H1 (cell line): ENCODE measurements at regions not wholly inside any gene's neighbourhood (a gene's known extent, or its start where the extent isn't known, plus 50 kb on each side); places are given as distances from the start of the nearest gene placed in this dataset.

Experiments
- CTCF ChIA-PET: fragments of 300-600 bp; sonication (Branson Sonifier 250); formaldehyde crosslinking; loops from one replicate; lab custom pipeline; 2021; ENCODE audit not compliant: partially characterized antibody; lab: Charles Lee
- POLR2A ChIA-PET: fragments of 300-600 bp; sonication (Branson Sonifier 250); formaldehyde crosslinking; loops from one replicate; lab custom pipeline; 2021; ENCODE audit warnings: inconsistent platforms; ENCODE audit not compliant: partially characterized antibody; lab: Charles Lee
- DNase-seq, 2 experiments: peaks; one replicate each; pipeline versions ENCODE4 v3.0.0 to v3.0.0-alpha.2; 2010 to 2022; ENCODE audit warnings: low spot score in 2 of 2, low read depth in 1 of 2, mixed read lengths in 1 of 2
- FAIRE-seq: peaks from 2 replicates; lab custom pipeline; 2011; peaks lifted over from hg19 to GRCh38; lab: Jason Lieb, UNC
- H2AFZ ChIP-seq: 2 replicates; pipeline ENCODE4 v1.8.1; 2012; ENCODE audit warnings: low read length, inconsistent platforms
- H2AK5ac ChIP-seq: 2 replicates; pipeline ENCODE4 v1.6.1; 2013; ENCODE audit warnings: low read depth, low read length
- H2BK120ac ChIP-seq: replicated peaks from 2 replicates; pipeline ENCODE3; 2013; ENCODE audit warnings: low read depth, low read length, inconsistent platforms
- H2BK12ac ChIP-seq: 2 replicates; pipeline ENCODE4 v1.6.1; 2013; ENCODE audit warnings: low read depth, low read length
- H2BK15ac ChIP-seq: 2 replicates; pipeline ENCODE4 v1.6.1; 2013; ENCODE audit warnings: low read length
- H2BK20ac ChIP-seq: 2 replicates; pipeline ENCODE4 v1.6.1; 2013; ENCODE audit warnings: low read length
- H2BK5ac ChIP-seq: 2 replicates; pipeline ENCODE4 v1.6.1; 2013; ENCODE audit warnings: low read depth, low read length
- H3K14ac ChIP-seq: 2 replicates; pipeline ENCODE4 v1.6.1; 2013; ENCODE audit warnings: inconsistent platforms; ENCODE audit not compliant: insufficient read length
- H3K18ac ChIP-seq: 2 replicates; pipeline ENCODE4 v1.6.1; 2013; ENCODE audit warnings: low read length; ENCODE audit errors: extremely low read depth
- H3K23ac ChIP-seq: 2 replicates; pipeline ENCODE4 v1.6.1; 2013; ENCODE audit warnings: inconsistent platforms; ENCODE audit not compliant: insufficient read length
- H3K23me2 ChIP-seq: 2 replicates; pipeline ENCODE4 v1.6.1; 2013; ENCODE audit warnings: low read depth, low read length
- H3K27ac ChIP-seq: 2 replicates; pipeline ENCODE4 v1.6.1; 2011; ENCODE audit warnings: low read depth, low read length, inconsistent platforms
- H3K27me3 ChIP-seq, 4 experiments: replicated peaks in 1 of 4; 1 replicate in 1 of 4; 2 replicates in 3 of 4; pipeline versions ENCODE4 v1.6.1 to v1.8.1; 2011 to 2013; ENCODE audit warnings: low read length in 3 of 4, mild to moderate bottlenecking in 3 of 4, inconsistent platforms in 2 of 4, mixed read lengths in 2 of 4, moderate library complexity in 1 of 4; ENCODE audit not compliant: control insufficient read depth in 3 of 4, insufficient read depth in 3 of 4; ENCODE audit errors: extremely low read depth in 1 of 4
- H3K36me3 ChIP-seq, 4 experiments: 2 replicates each; pipeline versions ENCODE4 v1.6.1 to v1.8.1; 2011 to 2013; ENCODE audit warnings: mild to moderate bottlenecking in 4 of 4, low read length in 3 of 4, moderate library complexity in 2 of 4, control low read depth in 1 of 4, inconsistent platforms in 1 of 4; ENCODE audit not compliant: insufficient read depth in 4 of 4, control insufficient read depth in 2 of 4
- H3K4ac ChIP-seq: replicated peaks from 2 replicates; pipeline ENCODE3; 2013; ENCODE audit warnings: low read length, low read depth, mixed read lengths, inconsistent platforms; ENCODE audit not compliant: insufficient read length
- H3K4me1 ChIP-seq, 4 experiments: replicated peaks in 1 of 4; 1 replicate in 1 of 4; 2 replicates in 3 of 4; pipeline versions ENCODE4 v1.6.1 to v1.8.1; 2011 to 2013; ENCODE audit warnings: low read length in 3 of 4, inconsistent platforms in 2 of 4, mixed read lengths in 1 of 4; ENCODE audit not compliant: insufficient read depth in 4 of 4, control insufficient read depth in 3 of 4
- H3K4me2 ChIP-seq, 2 experiments: 2 replicates each; pipeline versions ENCODE4 v1.6.1 to v1.8.1; 2011 to 2013; ENCODE audit warnings: low read depth in 2 of 2, low read length in 2 of 2, control low read depth in 1 of 2, inconsistent platforms in 1 of 2, mild to moderate bottlenecking in 1 of 2; ENCODE audit not compliant: insufficient read depth in 1 of 2
- H3K4me3 ChIP-seq, 4 experiments: fragments of 200-600, 300-600 bp in 1 of 4; sonication (generic), shearing (Covaris generic), sonication (Bioruptor Twin) in 1 of 4; 2 replicates each; pipeline versions ENCODE4 v1.5.1 to v1.8.1; 2011 to 2016; ENCODE audit warnings: low read length in 4 of 4, low read depth in 3 of 4, control low read depth in 2 of 4, inconsistent platforms in 2 of 4, mild to moderate bottlenecking in 2 of 4, mixed read lengths in 1 of 4, moderate library complexity in 1 of 4; ENCODE audit not compliant: insufficient read depth in 2 of 4; ENCODE audit errors: extremely low read depth in 1 of 4
- H3K56ac ChIP-seq: replicated peaks from 2 replicates; pipeline ENCODE3; 2013; ENCODE audit warnings: low read depth, mild to moderate bottlenecking, mixed read lengths, low read length, inconsistent platforms; ENCODE audit not compliant: insufficient read length
- H3K79me1 ChIP-seq: 2 replicates; pipeline ENCODE4 v1.6.1; 2013; ENCODE audit warnings: low read depth, low read length, control low read depth
- H3K79me2 ChIP-seq, 2 experiments: 2 replicates each; pipeline versions ENCODE4 v1.6.1 to v1.8.1; 2012 to 2013; ENCODE audit warnings: low read length in 2 of 2, mild to moderate bottlenecking in 2 of 2, inconsistent platforms in 1 of 2; ENCODE audit not compliant: insufficient read depth in 2 of 2, control insufficient read depth in 1 of 2
- H3K9ac ChIP-seq, 4 experiments: replicated peaks in 1 of 4; 1 replicate in 1 of 4; 2 replicates in 3 of 4; pipeline versions ENCODE4 v1.6.1 to v1.8.1; 2011 to 2013; ENCODE audit warnings: low read depth in 3 of 4, low read length in 3 of 4, control low read depth in 2 of 4, mild to moderate bottlenecking in 2 of 4, moderate library complexity in 2 of 4, inconsistent platforms in 1 of 4; ENCODE audit errors: extremely low read depth in 1 of 4
- H3K9me3 ChIP-seq, 2 experiments: 2 replicates each; pipeline versions ENCODE4 v1.6.1 to v1.8.1; 2012 to 2013; ENCODE audit warnings: mild to moderate bottlenecking in 2 of 2, moderate library complexity in 2 of 2, control low read depth in 1 of 2, inconsistent platforms in 1 of 2, low read depth in 1 of 2, low read length in 1 of 2, mixed read lengths in 1 of 2; ENCODE audit not compliant: insufficient read depth in 2 of 2
- H4K20me1 ChIP-seq, 2 experiments: replicated peaks in 1 of 2; 2 replicates each; pipeline versions ENCODE3 to v1.8.1; 2011 to 2013; ENCODE audit warnings: inconsistent platforms in 2 of 2, low read length in 2 of 2, mild to moderate bottlenecking in 1 of 2; ENCODE audit not compliant: insufficient read depth in 2 of 2, control insufficient read depth in 1 of 2
- H4K5ac ChIP-seq: 2 replicates; pipeline ENCODE4 v1.6.1; 2013; ENCODE audit warnings: low read length, low read depth, mixed read lengths, inconsistent platforms; ENCODE audit not compliant: insufficient read length
- H4K8ac ChIP-seq: 2 replicates; pipeline ENCODE4 v1.8.0; 2013; ENCODE audit warnings: mild to moderate bottlenecking, moderate library complexity, low read length, inconsistent platforms; ENCODE audit not compliant: insufficient read depth; ENCODE audit errors: extremely low read depth
- H4K91ac ChIP-seq: replicated peaks from 2 replicates; pipeline ENCODE3; 2013; ENCODE audit warnings: low read length, mixed read lengths, inconsistent platforms; ENCODE audit not compliant: insufficient read length
- GTF2F1 ChIP-seq: IDR thresholded peaks from 2 replicates; pipeline ENCODE4 v1.6.1; 2012; ENCODE audit warnings: low read depth, low read length, improper control_type of control experiment, borderline replicate concordance
- SP1 ChIP-seq: IDR thresholded peaks from 2 replicates; pipeline ENCODE4 v1.6.1; 2011; ENCODE audit warnings: low read depth, low read length
- WGBS, 2 experiments: shearing (Covaris generic) in 1 of 2; methylation state at CpG; one replicate each; pipeline versions ENCODE4 v1.1.6 to v1.1.7; 2013 to 2015; ENCODE audit warnings: low lambda C conversion rate in 2 of 2, mixed read lengths in 2 of 2, inconsistent platforms in 1 of 2, low coverage in 1 of 2, missing lambda C conversion rate in 1 of 2; ENCODE audit not compliant: insufficient replicate concordance in 2 of 2, insufficient coverage in 1 of 2, insufficient read length in 1 of 2; ENCODE audit errors: extremely low coverage in 1 of 2, missing lambda C conversion rate in 1 of 2; 5-methylcytosine and 5-hydroxymethylcytosine counted together
- TF ChIP-seq, protein P1 (sequence below): IDR thresholded peaks from 2 replicates; pipeline ENCODE4 v1.6.1; 2012; ENCODE audit warnings: inconsistent platforms

GRCh38 chr10:2933924-2934323, 133.4 kb upstream of the PFKP start:
- no peak overlapping the region for H3K18ac ChIP-seq
- no peak overlapping the region for H2BK15ac ChIP-seq
- H3K27me3 ChIP-seq, result peaks cover 0 to 2% (median 0%) of the 10 kb centered on the region in 4 experiments; a peak in 1 of 7 replicates
- H3K23me2 ChIP-seq, result no peaks in the 10 kb centered on the region
- H3K56ac ChIP-seq, result no peak overlapping the region
- H3K4me3 ChIP-seq, result no peak overlapping the region
- H3K23ac ChIP-seq, result no peak overlapping the region
- H2BK120ac ChIP-seq, result peak overlapping the region; percentile 47
- H3K9me3 ChIP-seq, result no peaks in the 10 kb centered on the region
- WGBS, 2 experiments, result 84% methylated on average over 7 of the region's 7 CpGs; no CpG with 5 or more reads in 1 of the 2 experiments
- no peak overlapping the region for H2AK5ac ChIP-seq
- H3K27ac ChIP-seq, result no peak overlapping the region
- H3K79me2 ChIP-seq, result no peaks in the 10 kb centered on the region
- H2BK12ac ChIP-seq, result no peak overlapping the region
- H3K4me1 ChIP-seq, result peaks cover 0 to 14% (median 7%) of the 10 kb centered on the region in 4 experiments; a peak in 6 of 7 replicates
- H2BK20ac ChIP-seq, result no peak overlapping the region
- no peak overlapping the region for H3K4me2 ChIP-seq
- no peak overlapping the region for H2AFZ ChIP-seq
- no peak overlapping the region for H4K5ac ChIP-seq
- no peak overlapping the region for H4K8ac ChIP-seq
- no peaks in the 10 kb centered on the region for H3K36me3 ChIP-seq
- H4K20me1 ChIP-seq, result no peaks in the 10 kb centered on the region
- no peak overlapping the region for H3K4ac ChIP-seq
- CTCF ChIA-PET, result interaction anchor here (1.2 to 1.4 kb wide), 3 partner anchors 17 to 109 kb away, joined by 3 to 8 read pairs (median 5); no protein-coding TSS in a partner anchor
- no peak overlapping the region for H3K14ac ChIP-seq
- H3K9ac ChIP-seq, result no peak overlapping the region
- H3K79me1 ChIP-seq, result no peaks in the 10 kb centered on the region
- no peak for TF ChIP-seq GTF2F1
- no peak for TF ChIP-seq SP1
- TF ChIP-seq, protein P1, sequence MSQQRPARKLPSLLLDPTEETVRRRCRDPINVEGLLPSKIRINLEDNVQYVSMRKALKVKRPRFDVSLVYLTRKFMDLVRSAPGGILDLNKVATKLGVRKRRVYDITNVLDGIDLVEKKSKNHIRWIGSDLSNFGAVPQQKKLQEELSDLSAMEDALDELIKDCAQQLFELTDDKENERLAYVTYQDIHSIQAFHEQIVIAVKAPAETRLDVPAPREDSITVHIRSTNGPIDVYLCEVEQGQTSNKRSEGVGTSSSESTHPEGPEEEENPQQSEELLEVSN, result no peak
- TF ChIP-seq, all 59 proteins: peak for 0
- FAIRE-seq (no peak), DNase-seq (no peak)
- Histone ChIP-seq H4K91ac (no peak overlapping the region), H2BK5ac (no peak overlapping the region)
- POLR2A ChIA-PET, result no interaction called here
